Central memory CD8-positive, alpha-beta T cell (primary cell): ENCODE measurements at regions not wholly inside any gene's neighbourhood (a gene's known extent, or its start where the extent isn't known, plus 50 kb on each side); places are given as distances from the start of the nearest gene placed in this dataset.

Experiments
- ATAC-seq: fragments of 150-1000 bp; cut with Tn5 transposase; replicated peaks from 2 replicates; pipeline ENCODE4 v1.10.0; 2022; ENCODE audit warnings: mild to moderate bottlenecking, moderate FRiP score, moderate number of reproducible peaks; ENCODE audit not compliant: poor library complexity, severe bottlenecking; ENCODE audit errors: extremely low read depth
- DNase-seq, 2 donors: peaks; one replicate each; pipeline ENCODE4 v3.0.0; 2021; ENCODE audit warnings: low spot score in 2 of 2
- H3K27ac Mint-ChIP-seq: one replicate; pipeline ENCODE4 v1.8.0; 2022; ENCODE audit warnings: low read depth, mild to moderate bottlenecking, moderate library complexity, mixed read lengths
- H3K27me3 Mint-ChIP-seq: one replicate; pipeline ENCODE4 v1.8.0; 2022; ENCODE audit warnings: mixed read lengths
- H3K36me3 Mint-ChIP-seq: one replicate; pipeline ENCODE4 v1.8.0; 2022; ENCODE audit warnings: mild to moderate bottlenecking, moderate library complexity, mixed read lengths; ENCODE audit not compliant: insufficient read depth
- H3K4me1 Mint-ChIP-seq: one replicate; pipeline ENCODE4 v1.8.0; 2022; ENCODE audit warnings: mixed read lengths
- H3K4me3 Mint-ChIP-seq: one replicate; pipeline ENCODE4 v1.8.0; 2022; ENCODE audit warnings: mild to moderate bottlenecking, moderate library complexity, mixed read lengths
- H3K9me3 Mint-ChIP-seq: one replicate; pipeline ENCODE4 v1.8.0; 2022; ENCODE audit warnings: mixed read lengths

- Mint-ChIP-seq H3K36me3 (no peaks in the 10 kb centered on the region), H3K27me3 (peaks cover 9% of the 10 kb centered on the region), H3K4me3 (no peak overlapping the region), H3K4me1 (no peaks in the 10 kb centered on the region), H3K9me3 (no peaks in the 10 kb centered on the region), H3K27ac (peak overlapping the region; percentile 12)
- DNase-seq (no peak), ATAC-seq (no peak)
Measured at GRCh38 chr1:244239261-244239770, 188.2 kb downstream of the ZBTB18 start.

DNA sequence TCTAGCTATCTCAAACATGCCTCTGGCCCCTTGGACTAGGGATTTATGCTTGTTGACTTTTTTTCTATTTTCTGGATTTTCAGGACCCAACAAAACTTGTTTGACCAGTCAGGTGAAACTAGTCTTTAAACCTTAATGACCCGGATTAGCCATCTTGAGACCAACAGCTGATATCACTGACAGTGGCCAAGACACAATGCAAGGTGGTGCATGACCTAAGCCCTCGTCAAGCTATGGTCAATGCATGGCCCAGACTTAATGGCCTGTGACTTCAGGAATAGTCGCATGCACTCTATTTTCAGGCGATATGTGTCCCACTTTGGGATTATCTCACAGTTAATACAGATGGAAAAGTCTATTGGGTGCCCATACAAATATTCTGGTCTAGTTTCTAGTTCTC lies 190.4 kb downstream of the ZBTB18 start:
- ATAC-seq (no peak), DNase-seq (no peak)
- no peaks in the 10 kb centered on the region for H3K36me3 Mint-ChIP-seq
- H3K4me1 Mint-ChIP-seq = no peaks in the 10 kb centered on the region
- no peak overlapping the region for H3K27ac Mint-ChIP-seq
- H3K27me3 Mint-ChIP-seq = peaks cover 9% of the 10 kb centered on the region
- H3K9me3 Mint-ChIP-seq = no peaks in the 10 kb centered on the region
- H3K4me3 Mint-ChIP-seq = no peak overlapping the region

GRCh38 chr1:244242446-244242845 lies 191.4 kb downstream of the ZBTB18 start:
- H3K4me3 Mint-ChIP-seq = no peak overlapping the region
- no peak for DNase-seq
- no peaks in the 10 kb centered on the region for H3K9me3 Mint-ChIP-seq
- ATAC-seq = no peak
- H3K27ac Mint-ChIP-seq = no peak overlapping the region
- H3K36me3 Mint-ChIP-seq = no peaks in the 10 kb centered on the region
- H3K27me3 Mint-ChIP-seq = peaks cover 9% of the 10 kb centered on the region
- no peaks in the 10 kb centered on the region for H3K4me1 Mint-ChIP-seq

- H3K9me3 Mint-ChIP-seq = no peaks in the 10 kb centered on the region
- H3K36me3 Mint-ChIP-seq = no peaks in the 10 kb centered on the region
- no peaks in the 10 kb centered on the region for H3K4me1 Mint-ChIP-seq
- no peak for DNase-seq
- peaks cover 9% of the 10 kb centered on the region for H3K27me3 Mint-ChIP-seq
- no peak overlapping the region for H3K4me3 Mint-ChIP-seq
- no peak for ATAC-seq
- no peak overlapping the region for H3K27ac Mint-ChIP-seq
Measured at GRCh38 chr1:244246334-244246733, 195.3 kb downstream of the ZBTB18 start.

GRCh38 chr1:244248426-244248825 lies 197.3 kb downstream of the ZBTB18 start:
- no peak overlapping the region for H3K4me3 Mint-ChIP-seq
- DNase-seq (no peak), ATAC-seq (no peak)
- H3K4me1 Mint-ChIP-seq = no peaks in the 10 kb centered on the region
- H3K27me3 Mint-ChIP-seq = peaks cover 8% of the 10 kb centered on the region
- no peak overlapping the region for H3K27ac Mint-ChIP-seq
- peaks cover 2% of the 10 kb centered on the region for H3K36me3 Mint-ChIP-seq
- no peaks in the 10 kb centered on the region for H3K9me3 Mint-ChIP-seq

DNA sequence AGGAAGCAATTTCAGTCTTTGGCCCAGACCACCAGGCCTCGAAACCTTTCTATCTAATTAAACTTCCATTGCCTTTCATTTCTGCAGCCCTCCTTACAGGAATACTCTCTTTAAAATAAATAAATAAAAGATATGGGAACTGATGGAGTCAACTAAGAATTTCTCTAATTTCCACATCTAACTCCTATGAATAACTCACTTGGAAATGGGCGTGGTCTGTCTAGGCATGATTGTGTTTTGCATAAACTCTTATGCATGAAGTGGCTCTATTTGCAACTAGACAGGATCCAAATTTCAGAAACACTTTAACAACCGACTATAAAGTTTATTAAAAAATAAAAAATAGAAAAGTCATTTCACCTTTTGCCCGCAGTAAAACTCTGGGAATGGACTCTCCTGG lies 199.5 kb downstream of the ADSS2 start:
- H3K4me1 Mint-ChIP-seq = no peaks in the 10 kb centered on the region

DNA sequence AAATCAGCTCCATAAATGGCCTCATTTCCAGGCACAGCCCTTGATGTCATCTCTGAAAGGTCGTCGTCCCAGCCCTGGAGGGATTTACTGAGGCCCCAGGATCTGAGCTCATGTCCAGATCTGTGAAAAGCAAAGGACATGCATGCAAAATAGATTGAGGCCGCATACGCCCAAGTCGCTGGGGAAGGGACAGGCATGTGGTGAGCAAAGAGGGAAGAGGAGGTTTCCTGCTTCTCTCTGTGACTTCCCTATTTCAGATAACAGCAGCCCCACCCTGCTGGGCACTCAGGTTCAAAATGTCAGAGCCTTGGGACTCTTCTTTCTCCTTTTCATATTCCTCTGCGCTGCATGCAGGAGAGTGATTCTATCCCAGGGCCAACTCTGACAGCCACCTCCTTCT lies 197.2 kb downstream of the ADSS2 start:
- Mint-ChIP-seq H3K9me3 (no peaks in the 10 kb centered on the region), H3K4me3 (no peak overlapping the region), H3K4me1 (no peaks in the 10 kb centered on the region), H3K36me3 (peaks cover 4% of the 10 kb centered on the region), H3K27ac (no peak overlapping the region), H3K27me3 (peaks cover 23% of the 10 kb centered on the region)
- ATAC-seq (no peak), DNase-seq (no peak)

More for the DNA sequence above, 199.5 kb downstream of the ADSS2 start:
- DNase-seq (no peak), ATAC-seq (no peak)
- no peak overlapping the region for H3K27ac Mint-ChIP-seq
- H3K27me3 Mint-ChIP-seq = peaks cover 9% of the 10 kb centered on the region
- no peaks in the 10 kb centered on the region for H3K9me3 Mint-ChIP-seq
- H3K4me3 Mint-ChIP-seq = no peak overlapping the region
- peaks cover 2% of the 10 kb centered on the region for H3K36me3 Mint-ChIP-seq

DNA sequence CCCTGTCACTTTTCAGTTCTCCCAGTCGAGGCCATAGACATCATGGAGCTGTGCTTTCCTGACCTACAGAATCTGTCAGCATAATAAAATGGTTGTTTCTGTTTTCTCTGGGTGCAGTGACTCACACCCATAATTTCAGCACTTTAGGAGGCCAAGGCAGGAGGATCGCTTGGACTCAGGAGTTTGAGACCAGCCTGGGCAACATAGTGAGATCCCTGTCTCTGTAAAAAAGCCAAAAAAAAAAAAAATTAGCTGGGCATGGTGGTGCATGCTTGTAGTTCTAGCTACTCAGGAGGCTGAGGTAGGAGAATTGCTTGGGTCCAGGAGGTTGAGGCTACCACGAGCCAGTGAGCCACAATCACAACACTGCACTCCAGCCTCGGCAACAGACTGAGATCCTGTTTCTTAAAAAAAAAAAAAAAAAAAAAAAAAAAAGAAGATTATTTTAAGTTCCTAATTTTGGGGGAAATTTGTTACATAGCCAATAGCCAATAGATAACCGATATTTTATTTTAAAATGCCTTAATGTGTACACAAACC lies 196.2 kb downstream of the ADSS2 start:
- Mint-ChIP-seq H3K4me1 (no peaks in the 10 kb centered on the region), H3K27ac (no peak overlapping the region), H3K27me3 (peaks cover 30% of the 10 kb centered on the region), H3K4me3 (no peak overlapping the region), H3K9me3 (no peaks in the 10 kb centered on the region), H3K36me3 (peaks cover 4% of the 10 kb centered on the region)
- DNase-seq = no peak
- ATAC-seq = no peak

- peaks cover 4% of the 10 kb centered on the region for H3K36me3 Mint-ChIP-seq
- no peak overlapping the region for H3K4me3 Mint-ChIP-seq
- peaks cover 36% of the 10 kb centered on the region for H3K27me3 Mint-ChIP-seq
- H3K27ac Mint-ChIP-seq = no peak overlapping the region
- no peaks in the 10 kb centered on the region for H3K4me1 Mint-ChIP-seq
- DNase-seq (no peak), ATAC-seq (no peak)
- no peaks in the 10 kb centered on the region for H3K9me3 Mint-ChIP-seq
Measured at GRCh38 chr1:244256086-244256676, 195.5 kb downstream of the ADSS2 start.

DNA sequence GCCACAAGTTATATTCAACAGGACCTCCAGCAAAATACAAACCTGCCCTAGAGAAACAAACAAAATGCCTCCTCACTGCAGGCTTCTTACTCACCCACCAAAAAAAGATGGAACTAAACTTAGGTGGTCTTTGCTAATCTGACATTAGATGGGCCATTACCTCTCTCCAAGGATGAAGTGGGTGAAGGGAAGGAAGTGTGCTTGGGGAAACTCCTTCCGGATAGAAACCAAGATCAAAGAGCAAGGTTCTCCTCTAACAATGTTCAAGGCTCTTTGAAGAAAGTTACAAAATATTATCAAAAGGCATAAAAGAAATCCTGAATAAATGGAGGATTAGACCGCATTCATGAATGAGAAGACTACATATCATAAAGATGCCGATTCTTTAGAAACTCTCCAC lies 187.5 kb downstream of the ADSS2 start:
- no peak overlapping the region for H3K4me3 Mint-ChIP-seq
- DNase-seq = no peak
- no peaks in the 10 kb centered on the region for H3K36me3 Mint-ChIP-seq
- no peak for ATAC-seq
- H3K27ac Mint-ChIP-seq = no peak overlapping the region
- H3K9me3 Mint-ChIP-seq = no peaks in the 10 kb centered on the region
- H3K4me1 Mint-ChIP-seq = no peaks in the 10 kb centered on the region
- H3K27me3 Mint-ChIP-seq = peaks cover 34% of the 10 kb centered on the region

DNA sequence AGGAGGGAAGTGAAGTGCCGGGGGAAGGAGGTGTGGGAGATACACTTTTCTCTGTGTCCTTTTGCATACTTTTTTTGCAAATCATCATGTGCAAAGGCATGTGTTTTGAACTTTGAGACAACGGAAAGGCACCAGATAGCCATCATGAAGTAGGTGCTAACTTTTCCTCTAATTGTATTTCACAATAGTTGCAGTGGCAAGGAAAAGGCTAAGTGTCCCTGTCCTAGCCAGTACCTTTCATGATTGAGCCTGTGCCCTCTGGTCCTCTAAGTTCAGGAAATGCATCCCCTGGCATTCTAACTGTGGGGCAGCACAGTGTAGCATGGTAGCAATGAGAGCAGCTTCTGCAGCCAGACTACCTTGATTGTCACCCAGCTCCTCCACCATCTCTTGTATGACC lies 186.2 kb downstream of the ADSS2 start:
- no peak for ATAC-seq
- Mint-ChIP-seq H3K27ac (no peak overlapping the region), H3K36me3 (no peaks in the 10 kb centered on the region), H3K27me3 (peaks cover 24% of the 10 kb centered on the region), H3K4me3 (no peak overlapping the region), H3K4me1 (no peaks in the 10 kb centered on the region), H3K9me3 (peaks cover 3% of the 10 kb centered on the region)
- no peak for DNase-seq

- no peak for ATAC-seq
- no peaks in the 10 kb centered on the region for H3K36me3 Mint-ChIP-seq
- H3K4me3 Mint-ChIP-seq = no peak overlapping the region
- no peaks in the 10 kb centered on the region for H3K27me3 Mint-ChIP-seq
- no peak for DNase-seq
- no peak overlapping the region for H3K27ac Mint-ChIP-seq
- peaks cover 9% of the 10 kb centered on the region for H3K9me3 Mint-ChIP-seq
- H3K4me1 Mint-ChIP-seq = peaks cover 5% of the 10 kb centered on the region
Measured at GRCh38 chr1:244269169-244269568, 182.5 kb downstream of the ADSS2 start.

- Mint-ChIP-seq H3K27me3 (no peaks in the 10 kb centered on the region), H3K9me3 (peaks cover 9% of the 10 kb centered on the region), H3K4me1 (peaks cover 5% of the 10 kb centered on the region), H3K4me3 (no peak overlapping the region), H3K27ac (no peak overlapping the region), H3K36me3 (no peaks in the 10 kb centered on the region)
- no peak for DNase-seq
- no peak for ATAC-seq
Measured at GRCh38 chr1:244271004-244271403, 180.7 kb downstream of the ADSS2 start.
